PC-9 (cell line): ENCODE measurements at regions not wholly inside any gene's neighbourhood (a gene's known extent, or its start where the extent isn't known, plus 50 kb on each side); places are given as distances from the start of the nearest gene placed in this dataset.
"Not testable (repeated sequence)": the region's sequence is repeated elsewhere in the genome, so short reads cannot be mapped to it uniquely, and the experiment has no call there.

Experiments
- BruUV-seq: library from RNA; stranded (reverse); fragments of 400-500 nt; replicated peaks from 2 replicates; lab custom pipeline; 2021; lab: Mats Ljungman, UMichigan
- CTCF ChIA-PET: fragments of 300-600 bp; sonication (Branson Sonifier 250); formaldehyde crosslinking; loops from one replicate; lab custom pipeline; 2022; ENCODE audit warnings: antibody characterized with exemption; lab: Charles Lee
- POLR2A ChIA-PET: fragments of 300-600 bp; sonication (Branson Sonifier 250); formaldehyde crosslinking; loops from one replicate; lab custom pipeline; 2022; ENCODE audit warnings: antibody characterized with exemption; ENCODE audit not compliant: unreplicated experiment; lab: Charles Lee
- DNase-seq, 2 experiments: peaks; one replicate each; pipeline versions ENCODE4 v3.0.0 to v3.0.0-alpha.2; 2015 to 2022; ENCODE audit warnings: mixed read lengths in 1 of 2
- H2AFZ ChIP-seq: fragments of 200-600 bp; sonication (generic); 2 replicates; pipeline ENCODE4 v1.8.1; 2017; ENCODE audit warnings: antibody characterized with exemption
- H3F3A ChIP-seq: fragments of 200-600 bp; sonication (generic); 2 replicates; pipeline ENCODE4 v1.8.1; 2017; ENCODE audit warnings: antibody characterized with exemption, mild to moderate bottlenecking, low read depth; ENCODE audit not compliant: insufficient read depth
- H3K27ac ChIP-seq: fragments of 200-600 bp; sonication (generic); 2 replicates; pipeline ENCODE4 v1.6.1; 2016; ENCODE audit warnings: mixed run types
- H3K27me3 ChIP-seq: fragments of 200-600 bp; sonication (generic); 2 replicates; pipeline ENCODE4 v1.6.1; 2016; ENCODE audit warnings: low read depth, mixed run types; ENCODE audit not compliant: insufficient read depth
- H3K36me3 ChIP-seq: fragments of 200-600 bp; sonication (generic); 2 replicates; pipeline ENCODE4 v1.6.1; 2016; ENCODE audit warnings: low read depth, mixed run types
- H3K4me1 ChIP-seq: fragments of 200-600 bp; sonication (generic); replicated peaks from 2 replicates; pipeline ENCODE4 v1.6.1; 2016; ENCODE audit warnings: mixed run types; ENCODE audit not compliant: insufficient read depth
- H3K4me2 ChIP-seq: fragments of 200-600 bp; sonication (generic); 2 replicates; pipeline ENCODE4 v1.6.1; 2017; ENCODE audit warnings: mixed run types
- H3K4me3 ChIP-seq: fragments of 200-600 bp; sonication (generic); 2 replicates; pipeline ENCODE4 v1.6.1; 2016; ENCODE audit warnings: mixed run types
- H3K79me2 ChIP-seq: fragments of 200-600 bp; sonication (generic); 2 replicates; pipeline ENCODE4 v1.6.1; 2017; ENCODE audit warnings: low read depth, mixed run types
- H3K9me2 ChIP-seq: fragments of 200-600 bp; sonication (generic); 2 replicates; pipeline ENCODE4 v1.8.1; 2017; ENCODE audit warnings: mild to moderate bottlenecking; ENCODE audit not compliant: insufficient read depth
- H3K9me3 ChIP-seq: fragments of 200-600 bp; sonication (generic); 2 replicates; pipeline ENCODE4 v1.8.1; 2016; ENCODE audit warnings: low read depth; ENCODE audit not compliant: insufficient read depth
- H4K20me1 ChIP-seq: fragments of 200-600 bp; sonication (generic); 2 replicates; pipeline ENCODE4 v1.8.1; 2017; ENCODE audit not compliant: insufficient read depth
- EZH2 ChIP-seq: fragments of 200-600 bp; sonication (generic); IDR thresholded peaks from 2 replicates; pipeline ENCODE4 v1.8.0; 2017; ENCODE audit warnings: antibody characterized with exemption, low read depth
- intact Hi-C: fragments of 100-400 bp; cut with micrococcal nuclease; formaldehyde crosslinking; loops from one replicate; pipeline ENCODE4 v1.10.0; 2022; ENCODE audit not compliant: unreplicated experiment
- TF ChIP-seq, protein P1 (sequence below): fragments of 200-600 bp; sonication (generic); conservative IDR thresholded peaks from 2 replicates; pipeline ENCODE4 v1.6.1; 2017; ENCODE audit warnings: mixed run types, antibody characterized with exemption, mild to moderate bottlenecking, moderate library complexity

GRCh38 chr4:3376266-3376665 lies 65.5 kb upstream of the HGFAC start:
- Histone ChIP-seq H3K27me3 (no peaks in the 10 kb centered on the region), H4K20me1 (no peaks in the 10 kb centered on the region), H2AFZ (no peak overlapping the region), H3F3A (no peaks in the 10 kb centered on the region), H3K4me1 (no peaks in the 10 kb centered on the region), H3K79me2 (no peaks in the 10 kb centered on the region), H3K4me3 (no peak overlapping the region), H3K9me3 (0 out of 2 replicates have a peak, but pooled peaks cover 3% of the 10 kb centered on the region), H3K36me3 (no peaks in the 10 kb centered on the region), H3K9me2 (no peaks in the 10 kb centered on the region), H3K4me2 (no peak overlapping the region), H3K27ac (no peak overlapping the region)
- CTCF ChIA-PET = no interaction called here
- BruUV-seq = no TSS peak
- POLR2A ChIA-PET = no interaction called here
- intact Hi-C loops = no loop called here
- TF ChIP-seq EZH2 = no peak
- TF ChIP-seq, protein P1, sequence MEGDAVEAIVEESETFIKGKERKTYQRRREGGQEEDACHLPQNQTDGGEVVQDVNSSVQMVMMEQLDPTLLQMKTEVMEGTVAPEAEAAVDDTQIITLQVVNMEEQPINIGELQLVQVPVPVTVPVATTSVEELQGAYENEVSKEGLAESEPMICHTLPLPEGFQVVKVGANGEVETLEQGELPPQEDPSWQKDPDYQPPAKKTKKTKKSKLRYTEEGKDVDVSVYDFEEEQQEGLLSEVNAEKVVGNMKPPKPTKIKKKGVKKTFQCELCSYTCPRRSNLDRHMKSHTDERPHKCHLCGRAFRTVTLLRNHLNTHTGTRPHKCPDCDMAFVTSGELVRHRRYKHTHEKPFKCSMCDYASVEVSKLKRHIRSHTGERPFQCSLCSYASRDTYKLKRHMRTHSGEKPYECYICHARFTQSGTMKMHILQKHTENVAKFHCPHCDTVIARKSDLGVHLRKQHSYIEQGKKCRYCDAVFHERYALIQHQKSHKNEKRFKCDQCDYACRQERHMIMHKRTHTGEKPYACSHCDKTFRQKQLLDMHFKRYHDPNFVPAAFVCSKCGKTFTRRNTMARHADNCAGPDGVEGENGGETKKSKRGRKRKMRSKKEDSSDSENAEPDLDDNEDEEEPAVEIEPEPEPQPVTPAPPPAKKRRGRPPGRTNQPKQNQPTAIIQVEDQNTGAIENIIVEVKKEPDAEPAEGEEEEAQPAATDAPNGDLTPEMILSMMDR = no peak
- DNase-seq = no peak

GRCh38 chr4:3377557-3377956 lies 64.2 kb upstream of the HGFAC start:
- H3K27me3 ChIP-seq = no peaks in the 10 kb centered on the region
- CTCF ChIA-PET = no interaction called here
- BruUV-seq = no TSS peak

DNA sequence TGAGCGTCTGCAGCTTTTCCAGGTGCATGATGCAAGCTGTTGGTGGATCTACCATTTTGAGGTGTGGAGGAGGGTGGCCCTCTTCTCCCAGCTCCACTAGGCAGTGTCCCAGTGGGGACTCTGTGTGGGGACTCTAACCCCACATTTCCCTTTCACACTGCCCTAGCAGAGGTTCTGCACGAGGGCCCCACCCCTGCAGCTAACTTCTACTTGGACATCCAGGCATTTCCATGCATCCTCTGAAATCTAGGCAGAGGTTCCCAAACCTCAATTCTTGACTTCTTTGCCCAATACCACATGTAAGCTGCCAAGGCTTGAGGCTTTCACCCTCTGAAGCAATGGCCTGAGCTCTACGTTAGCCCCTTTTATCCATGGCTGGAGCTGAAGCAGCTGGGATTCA lies 61.4 kb upstream of the HGFAC start:
- H3K4me2 ChIP-seq, DNase-seq, H3K79me2 ChIP-seq, H3K27ac ChIP-seq, H2AFZ ChIP-seq, H3K4me1 ChIP-seq, intact Hi-C loops, H3K9me3 ChIP-seq, BruUV-seq, H4K20me1 ChIP-seq, H3K4me3 ChIP-seq, H3K36me3 ChIP-seq, H3K9me2 ChIP-seq, H3F3A ChIP-seq, POLR2A ChIA-PET, CTCF ChIA-PET, H3K27me3 ChIP-seq: not testable (repeated sequence)

More at GRCh38 chr4:3377557-3377956, 64.2 kb upstream of the HGFAC start:
- H3K36me3 ChIP-seq = no peaks in the 10 kb centered on the region
- DNase-seq = no peak
- H3K79me2 ChIP-seq = no peaks in the 10 kb centered on the region
- no peaks in the 10 kb centered on the region for H3F3A ChIP-seq
- H3K4me3 ChIP-seq = no peak overlapping the region
- H3K9me3 ChIP-seq = 0 out of 2 replicates have a peak, but pooled peaks cover 3% of the 10 kb centered on the region
- no peak overlapping the region for H2AFZ ChIP-seq
- H3K4me1 ChIP-seq = no peaks in the 10 kb centered on the region
- intact Hi-C loops = no loop called here
- no peaks in the 10 kb centered on the region for H4K20me1 ChIP-seq
- TF ChIP-seq EZH2 = no peak
- TF ChIP-seq, protein P1 = no peak
- H3K4me2 ChIP-seq = no peak overlapping the region
- H3K27ac ChIP-seq = no peak overlapping the region
- POLR2A ChIA-PET = no interaction called here
- no peaks in the 10 kb centered on the region for H3K9me2 ChIP-seq

- DNase-seq, H3K4me3 ChIP-seq, CTCF ChIA-PET, H3K9me2 ChIP-seq, H3K4me2 ChIP-seq, BruUV-seq, H4K20me1 ChIP-seq, POLR2A ChIA-PET, H3K27me3 ChIP-seq, H2AFZ ChIP-seq, H3K27ac ChIP-seq, H3K36me3 ChIP-seq, H3F3A ChIP-seq, H3K4me1 ChIP-seq, intact Hi-C loops, H3K79me2 ChIP-seq, H3K9me3 ChIP-seq: not testable (repeated sequence)
Measured at GRCh38 chr4:3381208-3381607, 60.6 kb upstream of the HGFAC start.
